SK-N-SH treated with all-trans-retinoic acid at 6 μM for 48 hours (cell line): ENCODE measurements at regions not wholly inside any gene's neighbourhood (a gene's known extent, or its start where the extent isn't known, plus 50 kb on each side); places are given as distances from the start of the nearest gene placed in this dataset.

Experiments
- CSDC2 ChIP-seq: fragments of 250-450 bp; sonication (Bioruptor Pico); IDR thresholded peaks from 2 replicates; pipeline ENCODE4 v1.5.0; 2020; ENCODE audit warnings: mild to moderate bottlenecking, moderate library complexity
- RARB ChIP-seq: fragments of 250-450 bp; sonication (Bioruptor Pico); IDR thresholded peaks from 2 replicates; pipeline ENCODE4 v1.8.0; 2021; ENCODE audit warnings: mild to moderate bottlenecking, moderate library complexity
- TCF4 ChIP-seq: fragments of 250-450 bp; sonication (Bioruptor Pico); IDR thresholded peaks from 2 replicates; pipeline ENCODE4 v1.8.0; 2021; ENCODE audit warnings: mild to moderate bottlenecking, moderate library complexity, borderline replicate concordance
- TOX ChIP-seq: fragments of 250-450 bp; sonication (Bioruptor Pico); IDR thresholded peaks from 2 replicates; pipeline ENCODE4 v1.8.0; 2021; ENCODE audit warnings: mild to moderate bottlenecking, moderate library complexity, borderline replicate concordance
- ZFP3 ChIP-seq: fragments of 250-450 bp; sonication (Bioruptor Pico); IDR thresholded peaks from 2 replicates; pipeline ENCODE4 v1.5.0; 2020; ENCODE audit warnings: mild to moderate bottlenecking, moderate library complexity
- ZFP30 ChIP-seq: fragments of 450-650 bp; formaldehyde crosslinking; IDR thresholded peaks from 2 replicates; pipeline ENCODE4 v1.5.0; 2022; ENCODE audit warnings: mild to moderate bottlenecking, moderate library complexity
- ZNF70 ChIP-seq: fragments of 450-650 bp; formaldehyde crosslinking; IDR thresholded peaks from 2 replicates; pipeline ENCODE4 v1.5.0; 2020; ENCODE audit warnings: mild to moderate bottlenecking, moderate library complexity
- TF ChIP-seq, protein P1 (sequence below): fragments of 250-450 bp; sonication (Bioruptor Pico); IDR thresholded peaks from 2 replicates; pipeline ENCODE4 v1.8.0; 2020; ENCODE audit warnings: mild to moderate bottlenecking, moderate library complexity, borderline replicate concordance
- TF ChIP-seq, protein P2 (sequence below): fragments of 250-450 bp; sonication (Bioruptor Pico); IDR thresholded peaks from 2 replicates; pipeline ENCODE4 v1.5.1; 2020; ENCODE audit warnings: low read depth, mild to moderate bottlenecking, moderate library complexity

DNA sequence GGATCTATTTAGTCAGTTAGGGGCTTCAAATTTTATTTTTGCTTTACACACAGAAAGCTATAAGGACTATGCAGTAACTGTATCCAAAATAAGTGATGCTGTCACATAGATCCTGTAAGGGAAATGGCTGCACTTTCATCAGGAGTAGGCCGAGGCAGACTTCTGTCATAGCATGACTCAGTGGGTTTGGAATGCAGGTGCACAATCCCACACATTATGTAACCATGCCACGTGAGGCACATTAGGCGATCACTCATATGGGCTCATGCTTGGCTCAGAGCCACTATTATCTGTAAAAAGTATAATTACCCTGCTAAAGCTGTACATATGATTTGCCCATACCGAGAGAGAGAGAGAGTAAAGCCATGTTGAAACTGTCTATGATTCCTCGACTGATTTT, 1189.4 kb upstream of the EYS start:
- TF ChIP-seq, protein P1, sequence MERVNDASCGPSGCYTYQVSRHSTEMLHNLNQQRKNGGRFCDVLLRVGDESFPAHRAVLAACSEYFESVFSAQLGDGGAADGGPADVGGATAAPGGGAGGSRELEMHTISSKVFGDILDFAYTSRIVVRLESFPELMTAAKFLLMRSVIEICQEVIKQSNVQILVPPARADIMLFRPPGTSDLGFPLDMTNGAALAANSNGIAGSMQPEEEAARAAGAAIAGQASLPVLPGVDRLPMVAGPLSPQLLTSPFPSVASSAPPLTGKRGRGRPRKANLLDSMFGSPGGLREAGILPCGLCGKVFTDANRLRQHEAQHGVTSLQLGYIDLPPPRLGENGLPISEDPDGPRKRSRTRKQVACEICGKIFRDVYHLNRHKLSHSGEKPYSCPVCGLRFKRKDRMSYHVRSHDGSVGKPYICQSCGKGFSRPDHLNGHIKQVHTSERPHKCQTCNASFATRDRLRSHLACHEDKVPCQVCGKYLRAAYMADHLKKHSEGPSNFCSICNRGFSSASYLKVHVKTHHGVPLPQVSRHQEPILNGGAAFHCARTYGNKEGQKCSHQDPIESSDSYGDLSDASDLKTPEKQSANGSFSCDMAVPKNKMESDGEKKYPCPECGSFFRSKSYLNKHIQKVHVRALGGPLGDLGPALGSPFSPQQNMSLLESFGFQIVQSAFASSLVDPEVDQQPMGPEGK = no peak
- TF ChIP-seq RARB (CRISPR knock-in tag) = no peak
- no peak for TF ChIP-seq TCF4 (CRISPR knock-in tag)
- no peak for TF ChIP-seq ZFP3
- TF ChIP-seq ZFP30 (CRISPR knock-in tag) = no peak
- TF ChIP-seq ZNF70 = no peak
- TF ChIP-seq, protein P2, sequence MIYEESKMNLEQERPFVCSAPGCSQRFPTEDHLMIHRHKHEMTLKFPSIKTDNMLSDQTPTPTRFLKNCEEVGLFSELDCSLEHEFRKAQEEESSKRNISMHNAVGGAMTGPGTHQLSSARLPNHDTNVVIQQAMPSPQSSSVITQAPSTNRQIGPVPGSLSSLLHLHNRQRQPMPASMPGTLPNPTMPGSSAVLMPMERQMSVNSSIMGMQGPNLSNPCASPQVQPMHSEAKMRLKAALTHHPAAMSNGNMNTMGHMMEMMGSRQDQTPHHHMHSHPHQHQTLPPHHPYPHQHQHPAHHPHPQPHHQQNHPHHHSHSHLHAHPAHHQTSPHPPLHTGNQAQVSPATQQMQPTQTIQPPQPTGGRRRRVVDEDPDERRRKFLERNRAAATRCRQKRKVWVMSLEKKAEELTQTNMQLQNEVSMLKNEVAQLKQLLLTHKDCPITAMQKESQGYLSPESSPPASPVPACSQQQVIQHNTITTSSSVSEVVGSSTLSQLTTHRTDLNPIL (CRISPR knock-in tag) = no peak
- no peak for TF ChIP-seq TOX
- no peak for TF ChIP-seq CSDC2 (CRISPR knock-in tag)
